HG03432 (cell line): ENCODE measurements at regions not wholly inside any gene's neighbourhood (a gene's known extent, or its start where the extent isn't known, plus 50 kb on each side); places are given as distances from the start of the nearest gene placed in this dataset.
"Not testable (repeated sequence)": the region's sequence is repeated elsewhere in the genome, so short reads cannot be mapped to it uniquely, and the experiment has no call there.

Source experiments
- ATAC-seq: cut with Tn5 transposase; IDR thresholded peaks from one replicate; pipeline ENCODE4 v1.9.1; 2021; ENCODE audit warnings: mild to moderate bottlenecking, moderate library complexity; ENCODE audit not compliant: unreplicated experiment

DNA sequence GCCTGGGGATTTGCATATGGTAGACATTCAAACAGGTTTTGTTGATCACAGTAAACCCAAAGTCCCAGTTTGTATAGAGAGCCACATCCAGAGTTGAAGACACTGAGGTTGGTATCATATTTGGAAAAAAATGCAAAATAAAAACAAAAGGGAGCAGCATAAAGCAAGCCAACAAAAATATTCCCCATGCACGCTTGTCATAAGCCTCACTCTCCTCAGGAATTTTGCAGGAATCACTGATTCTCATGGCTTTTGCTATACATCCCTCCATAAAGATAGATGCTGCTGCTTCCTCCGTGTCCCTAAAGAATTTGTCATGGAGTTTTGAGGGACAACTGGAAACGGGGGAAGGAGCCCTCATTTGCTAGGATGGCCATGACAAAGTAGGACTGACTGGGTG is 108.8 kb upstream of the TCF4 start:
- no peak for ATAC-seq

DNA sequence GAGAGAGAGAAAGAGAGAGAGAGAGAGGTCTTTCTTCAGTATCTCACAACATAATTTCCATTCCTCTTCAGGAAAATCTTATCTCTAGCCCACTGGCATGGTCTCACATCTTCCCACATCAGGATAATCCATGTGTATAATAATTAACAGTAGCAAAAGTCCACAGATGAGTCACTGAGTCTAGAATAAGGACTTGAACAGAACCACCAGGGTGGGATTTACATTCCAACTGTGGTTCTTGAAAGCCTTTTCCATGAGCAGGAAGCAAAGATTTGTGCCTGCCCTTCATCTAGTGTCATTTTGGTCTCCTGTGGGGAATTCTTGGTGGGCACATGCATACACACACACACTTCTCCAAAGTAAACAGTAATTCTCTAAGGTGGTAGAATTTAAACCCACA is 107.1 kb upstream of the TCF4 start:
- no peak for ATAC-seq

- ATAC-seq, result no peak
Observed at GRCh38 chr18:55694291-55694690, 106.3 kb upstream of the TCF4 start.

GRCh38 chr18:55688030-55688429 is 100.0 kb upstream of the TCF4 start:
- no peak for ATAC-seq

- ATAC-seq, result no peak
Observed at GRCh38 chr18:55687106-55687505, 99.1 kb upstream of the TCF4 start.

- no peak for ATAC-seq
Observed at GRCh38 chr18:55685638-55686037, 97.6 kb upstream of the TCF4 start.

- no peak for ATAC-seq
Observed at GRCh38 chr18:55672574-55673361, 84.8 kb upstream of the TCF4 start.

DNA sequence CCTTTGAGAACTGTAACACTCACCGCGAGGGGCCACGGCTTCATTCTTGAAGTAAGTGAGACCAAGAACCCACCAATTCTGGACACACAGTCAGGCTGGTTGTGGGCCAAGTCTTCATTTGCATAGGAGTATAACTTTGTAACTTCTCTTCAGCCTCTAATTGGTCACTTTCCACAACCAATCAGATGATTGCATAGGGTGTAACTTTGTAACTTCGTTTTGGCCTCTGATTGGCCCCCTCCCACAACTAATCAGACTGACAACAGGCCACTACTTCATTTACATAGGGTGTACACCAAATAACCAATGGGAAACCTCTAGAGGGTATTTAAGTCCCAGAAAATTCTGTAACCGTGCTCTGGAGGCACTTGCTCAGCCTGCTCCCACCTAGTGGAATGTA is 77.5 kb upstream of the TCF4 start:
- no peak for ATAC-seq

- ATAC-seq, result not testable (repeated sequence)
Observed at GRCh38 chr18:55664758-55665400, 76.9 kb upstream of the TCF4 start.

GRCh38 chr18:55663891-55664290 is 75.9 kb upstream of the TCF4 start:
- no peak for ATAC-seq

DNA sequence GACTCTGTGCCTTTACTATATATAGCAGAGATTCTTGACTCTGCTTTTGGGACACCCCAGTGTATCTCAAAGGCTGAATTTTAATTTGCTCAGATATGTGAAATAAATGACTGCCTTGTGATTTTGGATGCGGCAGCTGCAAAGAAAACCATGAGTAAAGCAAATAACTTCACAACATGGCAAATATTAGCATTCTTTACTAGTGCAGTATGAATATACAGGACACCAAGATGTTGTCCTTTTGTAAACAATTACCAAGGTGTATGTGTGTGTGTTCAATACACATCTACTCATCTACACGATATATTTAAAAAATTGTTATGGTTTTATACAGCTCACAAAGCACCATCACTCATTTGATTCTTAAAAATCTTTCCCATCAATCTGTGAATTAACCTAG is 70.6 kb upstream of the TCF4 start:
- ATAC-seq, result no peak

- ATAC-seq, result no peak
Observed at GRCh38 chr18:55657572-55658331, 69.8 kb upstream of the TCF4 start.

DNA sequence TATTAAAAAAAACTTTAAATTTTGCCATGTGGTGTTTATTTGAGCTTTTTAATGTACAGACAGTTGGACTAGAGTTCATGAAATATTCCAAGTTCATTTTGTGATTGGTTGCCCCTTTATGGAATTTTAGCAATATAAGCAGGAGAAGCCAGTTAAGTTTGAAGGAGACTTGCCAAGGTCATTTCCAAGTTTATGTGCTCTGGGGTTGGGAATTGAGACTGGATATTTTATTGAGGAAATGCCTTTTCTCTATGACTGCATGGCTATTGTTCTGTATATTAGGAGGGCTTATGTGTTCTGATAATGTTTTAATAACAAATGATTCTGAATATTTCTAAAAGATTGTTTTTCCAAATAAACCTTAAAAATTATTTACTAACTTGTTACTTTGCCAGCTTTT is 67.0 kb upstream of the TCF4 start:
- ATAC-seq, result no peak

DNA sequence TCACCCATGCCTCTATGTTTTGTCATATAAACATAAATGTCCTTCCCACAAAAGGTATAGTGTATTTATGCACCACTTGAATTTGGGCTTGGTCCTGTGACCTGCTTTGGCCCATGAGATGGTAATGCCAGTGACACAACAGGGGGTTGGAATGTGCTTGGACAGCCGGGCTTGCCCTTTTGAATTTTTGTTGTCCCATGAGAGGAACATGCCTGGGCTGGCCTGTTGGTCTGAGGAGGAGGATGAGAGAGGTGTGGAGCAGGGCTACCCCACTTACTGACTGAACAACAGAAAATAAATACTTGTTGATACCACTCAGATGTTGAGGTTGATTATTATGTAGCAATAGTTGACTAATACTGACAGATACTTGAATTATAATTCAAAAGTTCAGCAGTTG is 63.2 kb upstream of the TCF4 start:
- ATAC-seq, result no peak

GRCh38 chr18:55650363-55650870 is 62.4 kb upstream of the TCF4 start:
- ATAC-seq, result no peak

GRCh38 chr18:55647331-55647730 is 59.3 kb upstream of the TCF4 start:
- no peak for ATAC-seq

- ATAC-seq, result no peak
Observed at GRCh38 chr18:55642191-55642590, 54.2 kb upstream of the TCF4 start.

DNA sequence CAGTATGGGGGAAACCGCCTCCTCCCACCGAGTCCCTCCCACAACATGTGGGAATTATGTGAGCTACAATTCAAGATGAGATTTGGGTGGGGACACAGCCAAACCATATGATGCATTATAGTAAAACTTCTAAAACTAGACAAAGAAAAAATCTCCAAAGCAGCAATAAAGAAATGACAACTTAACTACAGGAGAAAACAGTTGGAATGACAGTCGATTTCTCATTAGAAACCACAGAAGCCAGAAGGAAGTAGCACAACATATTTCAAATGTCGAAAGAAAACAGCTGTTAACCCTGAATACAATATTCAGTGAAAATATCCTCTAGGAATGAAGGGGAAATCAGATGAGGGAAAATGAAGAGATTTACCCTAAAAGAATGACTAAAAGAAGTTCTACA is 53.5 kb upstream of the TCF4 start:
- no peak for ATAC-seq
